Neural cell (in vitro differentiated cells): ENCODE measurements at regions not wholly inside any gene's neighbourhood (a gene's known extent, or its start where the extent isn't known, plus 50 kb on each side); places are given as distances from the start of the nearest gene placed in this dataset.

Experiments
- H2AFZ ChIP-seq: fragments of 200-600, 300-800 bp; sonication (generic), shearing (Covaris generic); 2 replicates; pipeline ENCODE4 v1.6.0; 2014; ENCODE audit warnings: low read depth, mild to moderate bottlenecking, antibody characterized with exemption, low read length, moderate library complexity
- H3F3A ChIP-seq: fragments of 200-600 bp; shearing (Covaris generic); 2 replicates; pipeline ENCODE4 v1.6.1; 2016; ENCODE audit warnings: mild to moderate bottlenecking, moderate library complexity, mixed read lengths, antibody characterized with exemption, low read length; ENCODE audit not compliant: insufficient read depth, poor library complexity, severe bottlenecking
- H3K27ac ChIP-seq: fragments of 200-600, 300-800 bp; sonication (generic), shearing (Covaris generic); 2 replicates; pipeline ENCODE4 v1.5.1; 2014; ENCODE audit warnings: mild to moderate bottlenecking, low read length, moderate library complexity
- H3K27me3 ChIP-seq: fragments of 300-800, 200-600 bp; sonication (generic), shearing (Covaris generic); 2 replicates; pipeline ENCODE4 v1.6.0; 2014; ENCODE audit warnings: mild to moderate bottlenecking, low read depth, low read length, moderate library complexity; ENCODE audit not compliant: insufficient read depth
- H3K36me3 ChIP-seq: fragments of 300-800, 200-600 bp; sonication (generic), shearing (Covaris generic); 2 replicates; pipeline ENCODE4 v1.5.1; 2014; ENCODE audit warnings: mild to moderate bottlenecking, antibody characterized with exemption, low read length, moderate library complexity; ENCODE audit not compliant: insufficient read depth
- H3K4me2 ChIP-seq: fragments of 300-800, 200-600 bp; sonication (generic), shearing (Covaris generic); 2 replicates; pipeline ENCODE4 v1.6.0; 2014; ENCODE audit warnings: mild to moderate bottlenecking, low read length
- H3K4me3 ChIP-seq: fragments of 300-800, 200-600 bp; sonication (generic), shearing (Covaris generic); 2 replicates; pipeline ENCODE4 v1.5.1; 2014; ENCODE audit warnings: mild to moderate bottlenecking, low read length, moderate library complexity
- H3K79me2 ChIP-seq: fragments of 200-600 bp; shearing (Covaris generic); replicated peaks from 2 replicates; pipeline ENCODE4 v1.6.0; 2014; ENCODE audit warnings: mild to moderate bottlenecking, low read length, moderate library complexity; ENCODE audit not compliant: insufficient read depth
- H3K9ac ChIP-seq: fragments of 300-800, 200-600 bp; sonication (generic), shearing (Covaris generic); 2 replicates; pipeline ENCODE4 v1.6.1; 2016; ENCODE audit warnings: mild to moderate bottlenecking, low read length, mixed read lengths
- H3K9me2 ChIP-seq: fragments of 200-600 bp; shearing (Covaris generic); 2 replicates; pipeline ENCODE4 v1.6.1; 2016; ENCODE audit warnings: mild to moderate bottlenecking, low read length, mixed read lengths; ENCODE audit not compliant: insufficient read depth
- H3K9me3 ChIP-seq: fragments of 200-600, 300-800 bp; sonication (generic), shearing (Covaris generic); 2 replicates; pipeline ENCODE4 v1.6.1; 2016; ENCODE audit warnings: mild to moderate bottlenecking, mixed run types, low read length, moderate library complexity, mixed read lengths
- H4K20me1 ChIP-seq: fragments of 200-600 bp; shearing (Covaris generic); 2 replicates; pipeline ENCODE4 v1.6.1; 2016; ENCODE audit warnings: mild to moderate bottlenecking, mixed run types; ENCODE audit not compliant: insufficient read depth
- CTCF ChIP-seq: fragments of 450-650 bp; IDR thresholded peaks from 2 replicates; pipeline ENCODE4 v1.5.1; 2014; ENCODE audit warnings: antibody characterized with exemption, mild to moderate bottlenecking, moderate library complexity; ENCODE audit not compliant: poor library complexity, severe bottlenecking
- EP300 ChIP-seq: fragments of 450-650 bp; conservative IDR thresholded peaks from 2 replicates; pipeline ENCODE4 v1.6.1; 2014; ENCODE audit warnings: antibody characterized with exemption, mild to moderate bottlenecking, moderate library complexity; ENCODE audit not compliant: poor library complexity, severe bottlenecking
- EZH2 ChIP-seq: fragments of 200-600, 300-800 bp; shearing (Covaris generic), sonication (generic); IDR thresholded peaks from 2 replicates; pipeline ENCODE4 v1.6.1; 2014; ENCODE audit warnings: antibody characterized with exemption, low read length, borderline replicate concordance, mild to moderate bottlenecking; ENCODE audit not compliant: insufficient read depth, poor library complexity, severe bottlenecking
- MXI1 ChIP-seq: fragments of 450-650 bp; conservative IDR thresholded peaks from 2 replicates; pipeline ENCODE4 v1.6.1; 2014; ENCODE audit warnings: antibody characterized with exemption, mild to moderate bottlenecking; ENCODE audit not compliant: poor library complexity, severe bottlenecking
- POLR2AphosphoS5 ChIP-seq: IDR thresholded peaks from 2 replicates; pipeline ENCODE4 v1.6.1; 2012
- RAD21 ChIP-seq: fragments of 450-650 bp; conservative IDR thresholded peaks from 2 replicates; pipeline ENCODE4 v1.6.1; 2014; ENCODE audit warnings: antibody characterized with exemption, mild to moderate bottlenecking, moderate library complexity
- REST ChIP-seq: IDR thresholded peaks from 2 replicates; pipeline ENCODE4 v1.6.1; 2012; ENCODE audit warnings: borderline replicate concordance
- SMC3 ChIP-seq: fragments of 450-650 bp; conservative IDR thresholded peaks from 2 replicates; pipeline ENCODE4 v1.6.1; 2014; ENCODE audit warnings: antibody characterized with exemption, mild to moderate bottlenecking, moderate library complexity; ENCODE audit not compliant: poor library complexity
- TAF1 ChIP-seq: IDR thresholded peaks from 2 replicates; pipeline ENCODE4 v1.6.1; 2012; ENCODE audit warnings: low read depth

GRCh38 chr2:116879650-116880160 lies 934.8 kb upstream of the DDX18 start:
- Histone ChIP-seq H3K27ac (no peak overlapping the region), H3K9ac (no peak overlapping the region), H3K4me3 (no peak overlapping the region), H3K36me3 (no peaks in the 10 kb centered on the region), H3F3A (no peaks in the 10 kb centered on the region), H2AFZ (no peak overlapping the region), H3K9me2 (no peaks in the 10 kb centered on the region), H3K79me2 (no peaks in the 10 kb centered on the region), H3K27me3 (no peaks in the 10 kb centered on the region), H3K4me2 (no peak overlapping the region), H4K20me1 (no peaks in the 10 kb centered on the region), H3K9me3 (no peaks in the 10 kb centered on the region)
- TF ChIP-seq TAF1, result no peak
- no peak for TF ChIP-seq SMC3
- TF ChIP-seq RAD21, result no peak
- no peak for TF ChIP-seq CTCF
- TF ChIP-seq MXI1, result no peak

DNA sequence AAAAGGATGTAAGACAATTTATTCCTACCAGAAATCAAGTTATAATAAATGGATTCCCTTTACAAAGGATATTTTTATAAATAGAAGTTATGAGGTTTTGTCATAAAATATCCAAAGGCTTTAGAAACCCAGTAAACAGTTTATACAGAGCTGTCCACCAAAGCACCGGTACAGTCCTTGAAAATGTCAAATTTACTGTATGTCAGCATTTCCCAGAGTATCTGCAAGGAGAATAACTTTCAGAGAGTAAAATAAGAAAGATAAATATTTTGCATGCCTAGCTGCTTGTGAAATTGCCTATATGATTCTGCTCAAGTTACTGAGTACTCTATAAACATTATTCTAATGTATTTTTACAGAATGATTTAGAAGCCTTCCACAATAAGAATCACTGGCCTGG lies 923.3 kb upstream of the DDX18 start:
- H3K9me3 ChIP-seq, result no peaks in the 10 kb centered on the region
- H3K27ac ChIP-seq, result no peak overlapping the region
- H3K4me2 ChIP-seq, result no peak overlapping the region
- TF ChIP-seq RAD21 (no peak), EZH2 (no peak), CTCF (no peak), MXI1 (no peak), POLR2AphosphoS5 (no peak), REST (no peak), EP300 (no peak), TAF1 (no peak), SMC3 (no peak)
- no peak overlapping the region for H3K4me3 ChIP-seq
- no peaks in the 10 kb centered on the region for H3K79me2 ChIP-seq
- no peak overlapping the region for H3K9ac ChIP-seq
- no peak overlapping the region for H2AFZ ChIP-seq
- no peaks in the 10 kb centered on the region for H3K27me3 ChIP-seq
- H3K36me3 ChIP-seq, result no peaks in the 10 kb centered on the region
- no peaks in the 10 kb centered on the region for H3F3A ChIP-seq
- H4K20me1 ChIP-seq, result no peaks in the 10 kb centered on the region
- no peaks in the 10 kb centered on the region for H3K9me2 ChIP-seq
